ENCODE measurements at regions not wholly inside any gene's neighbourhood (a gene's known extent, or its start where the extent isn't known, plus 50 kb on each side); places are given as distances from the start of the nearest gene placed in this dataset.
"Not testable (repeated sequence)": the region's sequence is repeated elsewhere in the genome, so short reads cannot be mapped to it uniquely, and the experiment has no call there.

DNA sequence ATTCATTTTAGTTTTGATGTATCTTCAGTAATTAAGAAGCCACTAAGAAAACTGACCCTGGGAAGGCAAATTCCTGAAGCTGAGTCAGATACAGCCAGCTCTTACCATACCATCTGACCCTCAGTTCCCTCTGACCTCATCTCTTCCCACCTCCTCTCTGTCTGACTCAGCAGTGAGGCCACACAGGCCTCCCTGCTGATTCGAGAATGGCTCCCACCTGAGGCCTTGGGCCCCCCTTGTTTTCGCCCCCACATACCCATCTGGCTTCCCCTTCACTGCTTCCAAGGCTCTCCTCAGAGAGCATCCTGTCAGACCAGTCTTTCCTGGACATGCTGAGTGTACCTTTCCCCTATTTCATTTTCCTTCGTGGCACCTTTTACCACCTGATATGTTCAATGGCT is 71.0 kb upstream of the CYP1B1 start:
- DNase-seq (ENCODE audit: low read depth in 3 of 3): no peak

DNA sequence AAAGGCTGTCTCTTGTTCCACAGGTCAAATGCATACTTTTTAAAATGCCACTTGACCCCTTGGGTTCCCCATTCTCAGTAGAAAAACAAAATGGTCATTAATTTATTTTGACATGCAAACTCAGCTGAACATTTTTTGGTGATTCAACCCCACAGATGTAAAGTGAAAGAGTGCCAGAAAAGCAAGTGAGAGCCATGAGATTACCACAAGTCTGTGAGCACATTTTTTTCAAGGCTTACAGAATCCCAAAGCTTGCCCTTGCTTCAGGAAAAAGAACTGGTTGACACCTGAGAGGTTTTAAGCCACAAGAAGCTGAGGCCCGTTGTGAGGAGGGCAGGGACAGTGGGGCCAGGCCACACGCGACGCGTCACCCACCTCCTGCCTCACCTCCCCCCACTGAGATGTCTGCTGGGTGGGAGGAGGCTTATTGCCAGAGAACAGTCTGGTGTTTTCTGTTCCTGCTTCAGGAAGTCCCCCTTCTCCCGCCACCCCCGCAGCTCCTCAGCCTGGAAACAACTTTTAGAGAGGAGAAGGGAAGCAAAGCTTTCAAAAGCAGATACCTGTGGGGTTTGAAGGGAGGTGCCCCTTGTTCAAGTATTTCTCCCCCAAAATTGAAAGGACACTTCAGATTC is 70.4 kb upstream of the CYP1B1 start:
- no peak for DNase-seq (ENCODE audit: low read depth in 3 of 3)

DNA sequence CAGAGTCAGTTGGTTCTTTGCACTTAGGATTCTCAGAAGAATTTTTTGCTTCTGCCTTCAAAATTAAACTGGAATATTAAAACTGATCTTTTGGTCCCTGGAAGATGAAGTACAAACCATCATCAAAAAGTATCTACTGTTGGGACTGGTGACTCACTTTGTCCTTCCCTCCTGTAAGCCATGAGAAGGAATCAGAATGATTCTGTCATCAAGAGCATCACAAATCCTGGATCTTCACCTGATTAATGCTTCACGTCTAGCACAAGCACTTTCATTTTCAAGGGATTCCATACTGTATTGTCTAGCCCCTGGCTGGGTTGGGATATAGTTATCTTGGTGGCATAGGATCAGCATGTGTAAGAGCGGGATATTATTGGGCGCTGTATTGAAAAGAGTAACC is 69.3 kb upstream of the CYP1B1 start:
- DNase-seq (ENCODE audit: low read depth in 3 of 3): no peak

DNA sequence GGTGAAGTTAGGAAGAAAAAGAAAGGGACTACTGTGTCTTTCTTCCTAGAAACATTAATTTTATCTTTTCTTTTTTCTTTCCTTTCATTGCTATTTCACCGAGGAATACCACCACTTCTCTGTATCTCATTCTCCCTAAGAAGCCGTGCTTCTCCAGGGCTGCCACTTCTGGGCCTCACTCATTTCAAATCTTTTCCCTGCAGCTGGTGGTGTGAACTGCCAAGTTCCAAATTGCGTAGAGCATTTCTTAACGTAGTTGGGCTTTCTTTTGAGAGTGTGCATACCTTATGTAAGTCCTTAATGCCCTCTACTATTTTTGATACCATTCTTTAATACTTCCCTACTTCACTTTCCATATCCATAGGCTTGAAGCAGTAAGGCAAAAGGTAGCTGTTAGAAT is 66.7 kb upstream of the CYP1B1 start:
- no peak for DNase-seq (ENCODE audit: low read depth in 3 of 3)

DNA sequence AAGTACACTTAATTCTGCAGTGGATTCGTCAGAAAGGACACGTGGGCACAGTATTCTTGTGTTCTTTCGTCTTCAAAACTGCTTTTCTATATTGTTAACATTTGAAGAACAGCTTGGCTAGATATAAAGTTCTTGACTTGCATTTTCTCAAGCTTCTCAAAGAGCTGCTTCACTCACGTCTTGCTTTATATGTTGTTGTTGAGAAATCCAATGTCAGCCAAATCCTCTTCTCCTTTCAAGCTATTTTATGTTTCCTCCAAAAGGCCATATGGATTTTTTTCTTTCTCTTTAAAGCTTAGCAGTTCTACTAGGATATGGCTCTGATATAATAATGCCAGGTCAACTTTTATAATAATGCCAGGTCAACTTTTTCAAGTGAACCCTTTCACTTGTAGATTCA is 65.5 kb upstream of the CYP1B1 start:
- no peak for DNase-seq (ENCODE audit: low read depth in 3 of 3)

DNA sequence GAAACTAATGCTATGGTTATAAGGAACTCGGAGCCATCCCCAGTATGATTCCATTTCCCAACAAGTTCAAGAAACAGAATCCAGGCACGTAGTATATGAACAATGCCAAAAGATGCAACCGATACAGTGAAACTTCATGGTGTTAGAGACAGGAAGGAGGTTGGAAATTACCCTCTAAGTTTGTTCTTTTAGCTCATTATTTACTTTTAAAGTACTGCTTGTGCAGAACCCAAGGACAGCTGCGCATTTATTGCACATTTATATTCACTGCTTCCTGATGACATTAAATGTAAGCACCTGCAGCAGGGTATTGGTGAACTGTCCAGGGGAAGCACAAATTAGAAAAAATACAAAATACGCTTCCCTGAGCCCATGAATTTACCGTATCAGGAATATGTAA is 63.0 kb upstream of the CYP1B1 start:
- DNase-seq (ENCODE audit: low read depth in 3 of 3): no peak

DNA sequence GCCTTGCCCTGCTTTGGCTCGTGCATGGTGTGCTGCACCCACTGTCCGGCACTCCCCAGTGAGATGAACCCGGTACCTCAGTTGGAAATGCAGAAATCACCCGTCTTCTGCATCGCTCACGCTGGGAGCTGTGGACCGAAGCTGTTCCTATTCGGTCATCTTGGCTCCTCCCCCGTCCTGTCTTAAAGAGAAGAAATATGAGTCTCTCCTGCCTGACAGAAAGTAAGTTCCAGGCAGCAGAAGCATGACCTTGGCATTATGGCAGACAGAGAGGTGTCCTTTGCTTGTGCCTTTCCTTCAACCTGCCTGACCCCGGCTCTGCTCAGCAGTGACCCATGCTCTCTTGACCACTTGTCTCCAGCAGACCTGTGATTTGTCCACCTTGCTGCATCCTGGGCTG is 62.5 kb upstream of the CYP1B1 start:
- DNase-seq (ENCODE audit: low read depth in 3 of 3): no peak

DNA sequence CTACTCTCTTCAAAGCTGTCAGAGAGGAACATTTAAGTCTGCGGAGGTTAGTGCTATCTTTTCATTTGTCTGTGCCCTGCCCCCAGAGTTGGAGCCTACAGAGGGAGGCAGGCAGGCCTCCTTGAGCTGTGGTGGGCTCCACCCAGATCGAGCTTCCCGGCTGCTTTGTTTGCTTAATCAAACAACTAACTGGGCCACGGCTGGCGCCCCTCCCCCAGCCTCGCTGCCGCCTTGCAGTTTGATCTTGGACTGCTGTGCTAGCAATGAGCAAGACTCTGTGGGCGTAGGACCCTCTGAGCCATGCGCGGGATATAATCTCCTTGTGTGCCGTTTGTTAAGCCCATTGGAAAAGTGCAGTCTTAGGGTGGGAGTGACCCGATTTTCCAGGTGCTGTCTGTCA is 62.0 kb upstream of the CYP1B1 start:
- not testable (repeated sequence) for DNase-seq (ENCODE audit: low read depth in 3 of 3)

DNA sequence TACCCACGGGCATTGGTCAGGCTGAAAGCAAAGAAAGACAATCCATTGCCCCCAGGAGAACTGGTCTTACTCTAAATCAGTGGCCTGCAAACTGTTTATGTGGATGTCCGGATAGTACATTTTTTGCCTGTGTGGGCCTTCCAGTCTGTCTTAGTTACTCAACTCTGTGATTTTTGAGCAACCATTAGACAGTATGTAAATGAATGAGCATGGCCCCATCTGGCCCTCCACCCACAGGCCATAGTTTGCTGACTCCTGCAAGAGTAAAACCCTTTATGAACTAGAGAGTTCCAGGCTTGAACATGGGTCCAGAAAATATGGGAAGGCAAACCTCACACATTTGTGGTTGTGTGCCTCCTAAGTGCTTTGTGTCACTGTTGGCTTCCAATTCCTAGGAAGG is 55.7 kb upstream of the CYP1B1 start:
- no peak for DNase-seq (ENCODE audit: low read depth in 3 of 3)

DNA sequence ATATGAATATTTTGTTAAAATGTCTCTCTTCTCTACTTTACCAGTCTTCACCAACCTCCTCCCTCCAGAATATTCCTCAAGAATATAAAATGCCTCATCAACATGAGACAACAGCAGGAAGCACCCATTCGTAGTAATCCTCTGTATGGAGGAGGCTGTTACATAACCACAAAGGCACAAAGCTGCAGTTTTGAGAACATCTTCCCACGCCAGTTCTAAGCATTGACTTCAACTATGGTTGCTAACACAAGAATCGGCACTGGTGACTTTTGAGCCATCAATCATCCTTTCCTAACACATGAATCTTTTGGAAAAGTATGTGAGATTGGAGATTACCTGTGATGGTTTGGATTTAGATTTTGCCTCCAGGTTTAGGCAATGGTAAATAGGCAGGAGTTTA is 54.9 kb upstream of the CYP1B1 start:
- no peak for DNase-seq (ENCODE audit: low read depth in 3 of 3)

DNA sequence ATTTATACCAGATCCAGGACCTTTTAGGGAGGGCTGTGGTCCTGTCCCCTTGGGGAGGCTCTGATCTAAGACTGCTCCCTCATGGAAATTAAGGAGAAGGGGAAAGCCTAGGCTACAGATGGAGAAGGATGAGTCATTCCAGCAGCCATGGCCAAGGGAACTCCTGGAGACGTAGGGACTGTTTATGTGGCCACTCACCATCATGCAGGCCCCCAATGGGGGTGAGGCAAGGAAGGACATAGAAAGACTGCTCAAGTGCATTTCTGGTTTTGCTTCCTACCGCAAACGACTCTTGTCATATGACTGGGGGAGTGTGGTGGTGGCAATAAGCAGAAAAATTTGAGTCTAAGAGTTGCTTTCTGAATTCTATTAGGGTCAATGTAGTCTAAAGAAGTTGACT is 54.0 kb upstream of the CYP1B1 start:
- no peak for DNase-seq (ENCODE audit: low read depth in 3 of 3)

DNA sequence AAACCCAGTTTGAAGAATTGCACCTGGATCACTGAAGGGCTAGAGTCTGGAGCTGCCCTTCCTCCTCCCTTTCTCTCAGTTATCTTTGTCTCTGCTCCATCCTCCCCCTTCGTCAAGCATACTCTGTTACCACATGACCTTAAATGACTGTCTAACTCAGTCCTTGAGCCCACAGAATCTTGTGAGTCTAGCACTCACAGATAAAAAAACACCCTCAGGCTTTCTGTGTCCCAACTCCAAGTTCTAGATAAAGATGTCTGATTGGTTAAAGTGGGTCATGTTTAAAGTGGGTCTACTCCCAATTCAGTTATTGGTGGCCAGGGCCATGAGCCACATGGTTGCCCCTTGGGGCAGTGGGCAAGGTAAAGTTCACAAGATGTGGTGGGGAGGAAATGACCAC is 53.5 kb upstream of the CYP1B1 start:
- DNase-seq (ENCODE audit: low read depth in 3 of 3): no peak

DNA sequence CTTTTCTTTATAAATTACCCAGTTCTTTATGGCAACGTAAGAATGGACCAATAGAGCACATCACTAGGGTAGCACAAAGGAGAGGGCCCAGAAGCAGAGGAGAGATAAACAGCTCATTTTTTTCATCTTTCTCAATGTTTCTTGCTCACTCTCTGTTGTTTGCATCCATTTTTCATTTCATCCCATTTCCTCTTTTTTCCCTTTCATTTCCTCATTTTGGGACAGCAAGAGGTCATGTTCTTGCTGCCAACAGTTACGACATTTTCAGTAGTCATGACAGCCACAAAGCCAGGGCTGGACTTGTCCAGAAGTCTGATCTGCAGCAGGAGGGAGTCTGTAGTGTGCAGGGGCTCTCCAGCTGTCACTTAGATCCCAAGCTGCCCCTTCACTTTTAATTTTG is 52.7 kb upstream of the CYP1B1 start:
- DNase-seq (ENCODE audit: low read depth in 3 of 3): no peak

DNA sequence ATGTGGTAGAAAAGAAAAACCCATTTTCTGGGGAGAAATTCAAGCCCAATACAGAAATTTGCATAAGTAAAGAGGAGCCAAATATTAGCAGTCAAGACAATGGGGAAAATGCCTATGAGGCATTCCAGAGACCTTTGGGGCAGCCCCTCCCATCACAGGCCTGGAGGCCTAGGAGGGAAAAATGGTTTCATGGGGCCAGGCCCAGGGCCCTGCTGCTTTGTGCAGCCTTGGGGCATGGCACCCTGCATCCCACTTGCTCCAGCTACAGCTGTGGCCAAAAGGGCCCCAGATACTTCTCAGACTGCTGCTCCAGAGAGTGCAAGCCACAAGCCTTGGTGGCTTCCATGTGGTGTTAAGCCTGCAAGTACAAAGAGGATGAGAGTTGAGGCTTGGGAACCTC is 51.3 kb upstream of the CYP1B1 start:
- DNase-seq (ENCODE audit: low read depth in 3 of 3): no peak

DNA sequence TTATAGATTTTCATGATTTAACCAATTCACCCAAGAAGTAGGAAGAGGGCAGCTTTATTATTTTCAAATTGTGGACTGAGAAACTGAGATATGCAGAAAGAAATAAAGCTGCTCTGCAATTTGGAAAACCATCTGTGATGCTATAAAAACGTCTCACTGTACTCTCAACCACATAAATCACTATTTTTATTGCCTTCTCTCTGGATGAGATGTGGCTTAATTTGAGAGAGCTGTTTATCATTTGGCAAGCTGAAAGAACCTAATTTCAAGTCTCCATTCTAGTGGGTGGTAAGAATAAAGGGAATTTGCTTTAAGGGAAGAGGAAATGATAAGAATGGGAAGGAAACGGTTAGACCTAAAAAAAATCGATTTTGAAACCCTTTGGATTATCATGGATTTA is 49.9 kb upstream of the CYP1B1 start:
- DNase-seq (ENCODE audit: low read depth in 3 of 3): no peak
